ENCODE measurements at regions not wholly inside any gene's neighbourhood (a gene's known extent, or its start where the extent isn't known, plus 50 kb on each side); places are given as distances from the start of the nearest gene placed in this dataset.

- H3K9me3 ChIP-seq (ENCODE audit: control insufficient read depth, low read length) = no peaks in the 10 kb centered on the region
- DNase-seq (ENCODE audit: low read depth) = peak; percentile 7
- H3K4me1 ChIP-seq (ENCODE audit: control insufficient read depth, insufficient read depth, low read length) = no peaks in the 10 kb centered on the region
- H3K36me3 ChIP-seq (ENCODE audit: control insufficient read depth, insufficient read depth, low read length, severe bottlenecking) = no peaks in the 10 kb centered on the region
- no peaks in the 10 kb centered on the region for H3K27me3 ChIP-seq (replicated peaks; ENCODE audit: control insufficient read depth, insufficient read depth, low read length)
- H3K9ac ChIP-seq (ENCODE audit: low read length) = no peak overlapping the region
- H3K4me3 ChIP-seq (ENCODE audit: low read length) = no peak overlapping the region
Measured at GRCh38 chr13:72403396-72404010, 323.9 kb downstream of the MZT1 start.

- no peaks in the 10 kb centered on the region for H3K27me3 ChIP-seq (replicated peaks; ENCODE audit: control insufficient read depth, insufficient read depth, low read length)
- H3K36me3 ChIP-seq (ENCODE audit: control insufficient read depth, insufficient read depth, low read length, severe bottlenecking) = no peaks in the 10 kb centered on the region
- H3K9me3 ChIP-seq (ENCODE audit: control insufficient read depth, low read length) = no peaks in the 10 kb centered on the region
- no peak overlapping the region for H3K4me3 ChIP-seq (ENCODE audit: low read length)
- no peaks in the 10 kb centered on the region for H3K4me1 ChIP-seq (ENCODE audit: control insufficient read depth, insufficient read depth, low read length)
- DNase-seq (ENCODE audit: low read depth) = no peak
- no peak overlapping the region for H3K9ac ChIP-seq (ENCODE audit: low read length)
Measured at GRCh38 chr13:72400856-72401255, 326.6 kb downstream of the MZT1 start.

GRCh38 chr13:72399351-72399750 is 328.1 kb downstream of the MZT1 start:
- no peak for DNase-seq (ENCODE audit: low read depth)
- no peaks in the 10 kb centered on the region for H3K36me3 ChIP-seq (ENCODE audit: control insufficient read depth, insufficient read depth, low read length, severe bottlenecking)
- no peaks in the 10 kb centered on the region for H3K9me3 ChIP-seq (ENCODE audit: control insufficient read depth, low read length)
- no peak overlapping the region for H3K9ac ChIP-seq (ENCODE audit: low read length)
- no peaks in the 10 kb centered on the region for H3K27me3 ChIP-seq (replicated peaks; ENCODE audit: control insufficient read depth, insufficient read depth, low read length)
- no peaks in the 10 kb centered on the region for H3K4me1 ChIP-seq (ENCODE audit: control insufficient read depth, insufficient read depth, low read length)
- no peak overlapping the region for H3K4me3 ChIP-seq (ENCODE audit: low read length)

GRCh38 chr13:72397265-72397664 is 330.2 kb downstream of the MZT1 start:
- no peaks in the 10 kb centered on the region for H3K4me1 ChIP-seq (ENCODE audit: control insufficient read depth, insufficient read depth, low read length)
- H3K4me3 ChIP-seq (ENCODE audit: low read length) = no peak overlapping the region

GRCh38 chr13:72390909-72391308 is 336.5 kb downstream of the MZT1 start:
- H3K9ac ChIP-seq (ENCODE audit: low read length) = no peak overlapping the region
- DNase-seq (ENCODE audit: low read depth) = peak; percentile 15

More at GRCh38 chr13:72397265-72397664, 330.2 kb downstream of the MZT1 start:
- no peaks in the 10 kb centered on the region for H3K27me3 ChIP-seq (replicated peaks; ENCODE audit: control insufficient read depth, insufficient read depth, low read length)
- H3K9me3 ChIP-seq (ENCODE audit: control insufficient read depth, low read length) = no peaks in the 10 kb centered on the region
- no peak overlapping the region for H3K9ac ChIP-seq (ENCODE audit: low read length)
- H3K36me3 ChIP-seq (ENCODE audit: control insufficient read depth, insufficient read depth, low read length, severe bottlenecking) = no peaks in the 10 kb centered on the region
- DNase-seq (ENCODE audit: low read depth) = no peak

GRCh38 chr13:72386138-72386684 is 341.2 kb downstream of the MZT1 start:
- no peak for DNase-seq (ENCODE audit: low read depth)
- H3K27me3 ChIP-seq (replicated peaks; ENCODE audit: control insufficient read depth, insufficient read depth, low read length) = no peaks in the 10 kb centered on the region
- no peaks in the 10 kb centered on the region for H3K9me3 ChIP-seq (ENCODE audit: control insufficient read depth, low read length)
- no peaks in the 10 kb centered on the region for H3K36me3 ChIP-seq (ENCODE audit: control insufficient read depth, insufficient read depth, low read length, severe bottlenecking)
- no peak overlapping the region for H3K9ac ChIP-seq (ENCODE audit: low read length)
- peaks cover 25% of the 10 kb centered on the region for H3K4me1 ChIP-seq (ENCODE audit: control insufficient read depth, insufficient read depth, low read length)
- no peak overlapping the region for H3K4me3 ChIP-seq (ENCODE audit: low read length)

More at GRCh38 chr13:72390909-72391308, 336.5 kb downstream of the MZT1 start:
- H3K27me3 ChIP-seq (replicated peaks; ENCODE audit: control insufficient read depth, insufficient read depth, low read length) = no peaks in the 10 kb centered on the region
- no peaks in the 10 kb centered on the region for H3K36me3 ChIP-seq (ENCODE audit: control insufficient read depth, insufficient read depth, low read length, severe bottlenecking)
- no peaks in the 10 kb centered on the region for H3K9me3 ChIP-seq (ENCODE audit: control insufficient read depth, low read length)
- H3K4me1 ChIP-seq (ENCODE audit: control insufficient read depth, insufficient read depth, low read length) = peaks cover 6% of the 10 kb centered on the region
- H3K4me3 ChIP-seq (ENCODE audit: low read length) = no peak overlapping the region

- DNase-seq (ENCODE audit: low read depth) = peak; percentile 78
- H3K4me3 ChIP-seq (ENCODE audit: low read length) = no peak overlapping the region
Measured at GRCh38 chr13:72384879-72385278, 342.6 kb downstream of the MZT1 start.

GRCh38 chr13:72384186-72384823 is 343.1 kb downstream of the MZT1 start:
- Histone ChIP-seq H3K9me3 (ENCODE audit: control insufficient read depth, low read length) (no peaks in the 10 kb centered on the region), H3K36me3 (ENCODE audit: control insufficient read depth, insufficient read depth, low read length, severe bottlenecking) (no peaks in the 10 kb centered on the region), H3K27me3 (replicated peaks; ENCODE audit: control insufficient read depth, insufficient read depth, low read length) (no peaks in the 10 kb centered on the region), H3K4me1 (ENCODE audit: control insufficient read depth, insufficient read depth, low read length) (peaks cover 25% of the 10 kb centered on the region), H3K9ac (ENCODE audit: low read length) (no peak overlapping the region), H3K4me3 (ENCODE audit: low read length) (no peak overlapping the region)
- DNase-seq (ENCODE audit: low read depth) = no peak

More at GRCh38 chr13:72384879-72385278, 342.6 kb downstream of the MZT1 start:
- H3K9ac ChIP-seq (ENCODE audit: low read length) = no peak overlapping the region
- peaks cover 25% of the 10 kb centered on the region for H3K4me1 ChIP-seq (ENCODE audit: control insufficient read depth, insufficient read depth, low read length)
- no peaks in the 10 kb centered on the region for H3K36me3 ChIP-seq (ENCODE audit: control insufficient read depth, insufficient read depth, low read length, severe bottlenecking)
- no peaks in the 10 kb centered on the region for H3K27me3 ChIP-seq (replicated peaks; ENCODE audit: control insufficient read depth, insufficient read depth, low read length)
- no peaks in the 10 kb centered on the region for H3K9me3 ChIP-seq (ENCODE audit: control insufficient read depth, low read length)

GRCh38 chr13:72383646-72384045 is 343.8 kb downstream of the MZT1 start:
- Histone ChIP-seq H3K36me3 (ENCODE audit: control insufficient read depth, insufficient read depth, low read length, severe bottlenecking) (no peaks in the 10 kb centered on the region), H3K4me1 (ENCODE audit: control insufficient read depth, insufficient read depth, low read length) (peaks cover 25% of the 10 kb centered on the region), H3K27me3 (replicated peaks; ENCODE audit: control insufficient read depth, insufficient read depth, low read length) (no peaks in the 10 kb centered on the region), H3K9ac (ENCODE audit: low read length) (no peak overlapping the region), H3K4me3 (ENCODE audit: low read length) (no peak overlapping the region), H3K9me3 (ENCODE audit: control insufficient read depth, low read length) (no peaks in the 10 kb centered on the region)
- no peak for DNase-seq (ENCODE audit: low read depth)

- Histone ChIP-seq H3K9me3 (ENCODE audit: control insufficient read depth, low read length) (peaks cover 6% of the 10 kb centered on the region), H3K36me3 (ENCODE audit: control insufficient read depth, insufficient read depth, low read length, severe bottlenecking) (no peaks in the 10 kb centered on the region), H3K4me1 (ENCODE audit: control insufficient read depth, insufficient read depth, low read length) (peaks cover 7% of the 10 kb centered on the region), H3K4me3 (ENCODE audit: low read length) (no peak overlapping the region), H3K9ac (ENCODE audit: low read length) (no peak overlapping the region), H3K27me3 (replicated peaks; ENCODE audit: control insufficient read depth, insufficient read depth, low read length) (no peaks in the 10 kb centered on the region)
- DNase-seq (ENCODE audit: low read depth) = no peak
Measured at GRCh38 chr13:72379581-72379980, 347.8 kb downstream of the MZT1 start.

GRCh38 chr13:72368031-72368430 is 359.4 kb downstream of the MZT1 start:
- DNase-seq (ENCODE audit: low read depth) = no peak
- H3K27me3 ChIP-seq (replicated peaks; ENCODE audit: control insufficient read depth, insufficient read depth, low read length) = peaks cover 3% of the 10 kb centered on the region
- H3K4me3 ChIP-seq (ENCODE audit: low read length) = no peak overlapping the region

More at GRCh38 chr13:72368031-72368430, 359.4 kb downstream of the MZT1 start:
- H3K36me3 ChIP-seq (ENCODE audit: control insufficient read depth, insufficient read depth, low read length, severe bottlenecking) = no peaks in the 10 kb centered on the region
- no peaks in the 10 kb centered on the region for H3K4me1 ChIP-seq (ENCODE audit: control insufficient read depth, insufficient read depth, low read length)
- peaks cover 13% of the 10 kb centered on the region for H3K9me3 ChIP-seq (ENCODE audit: control insufficient read depth, low read length)
- no peak overlapping the region for H3K9ac ChIP-seq (ENCODE audit: low read length)

Data from adipocyte (in vitro differentiated cells).